ENCODE measurements at regions not wholly inside any gene's neighbourhood (a gene's known extent, or its start where the extent isn't known, plus 50 kb on each side); places are given as distances from the start of the nearest gene placed in this dataset.

GRCh38 chr12:124504273-124505000 is 63.0 kb downstream of the NCOR2 start:
- TF ChIP-seq CTCF (IDR thresholded peaks at IDR 0.05; ENCODE audit: borderline replicate concordance, control extremely low read depth, extremely low read depth, insufficient read depth, missing control alignments): no peak
- DNase-seq (ENCODE audit: low spot score): no peak
- in situ Hi-C loops (cut with MboI; ENCODE audit: low sequenced_read_pairs, unreplicated experiment): no loop called here

- TF ChIP-seq CTCF (IDR thresholded peaks at IDR 0.05; ENCODE audit: borderline replicate concordance, control extremely low read depth, extremely low read depth, insufficient read depth, missing control alignments): no peak
- in situ Hi-C loops (cut with MboI; ENCODE audit: low sequenced_read_pairs, unreplicated experiment): no loop called here
- no peak for DNase-seq (ENCODE audit: low spot score)
These were observed 64.1 kb downstream of the NCOR2 start for GRCh38 chr12:124503305-124503704.

- no peak for DNase-seq (ENCODE audit: low spot score)
- in situ Hi-C loops (cut with MboI; ENCODE audit: low sequenced_read_pairs, unreplicated experiment): no loop called here
- no peak for TF ChIP-seq CTCF (IDR thresholded peaks at IDR 0.05; ENCODE audit: borderline replicate concordance, control extremely low read depth, extremely low read depth, insufficient read depth, missing control alignments)
These were observed 65.0 kb downstream of the NCOR2 start for GRCh38 chr12:124502379-124502778.

GRCh38 chr12:124501827-124502226 is 65.6 kb downstream of the NCOR2 start:
- in situ Hi-C loops (cut with MboI; ENCODE audit: low sequenced_read_pairs, unreplicated experiment): no loop called here
- DNase-seq (ENCODE audit: low spot score): no peak
- TF ChIP-seq CTCF (IDR thresholded peaks at IDR 0.05; ENCODE audit: borderline replicate concordance, control extremely low read depth, extremely low read depth, insufficient read depth, missing control alignments): no peak

GRCh38 chr12:124501112-124501561 is 66.3 kb downstream of the NCOR2 start:
- DNase-seq (ENCODE audit: low spot score): no peak
- in situ Hi-C loops (cut with MboI; ENCODE audit: low sequenced_read_pairs, unreplicated experiment): no loop called here
- no peak for TF ChIP-seq CTCF (IDR thresholded peaks at IDR 0.05; ENCODE audit: borderline replicate concordance, control extremely low read depth, extremely low read depth, insufficient read depth, missing control alignments)

- DNase-seq (ENCODE audit: low spot score): no peak
- in situ Hi-C loops (cut with MboI; ENCODE audit: low sequenced_read_pairs, unreplicated experiment): no loop called here
- no peak for TF ChIP-seq CTCF (IDR thresholded peaks at IDR 0.05; ENCODE audit: borderline replicate concordance, control extremely low read depth, extremely low read depth, insufficient read depth, missing control alignments)
These were observed 67.5 kb downstream of the NCOR2 start for GRCh38 chr12:124499898-124500244.

Measured in GM13976 (cell line).